Esophagus (tissue), 2 donors: ENCODE measurements at regions not wholly inside any gene's neighbourhood (a gene's known extent, or its start where the extent isn't known, plus 50 kb on each side); places are given as distances from the start of the nearest gene placed in this dataset.
"Not testable (repeated sequence)": the region's sequence is repeated elsewhere in the genome, so short reads cannot be mapped to it uniquely, and the experiment has no call there.

Source experiments
- H3K27ac ChIP-seq, 2 donors: one replicate each; pipeline ENCODE4 v1.5.1; 2013; ENCODE audit warnings: low read depth in 2 of 2, mild to moderate bottlenecking in 2 of 2, inconsistent platforms in 1 of 2, low read length in 1 of 2, moderate library complexity in 1 of 2
- H3K27me3 ChIP-seq, 2 donors: one replicate each; pipeline ENCODE4 v1.6.1; 2013; ENCODE audit warnings: low read length in 2 of 2, control low read depth in 1 of 2, mild to moderate bottlenecking in 1 of 2; ENCODE audit not compliant: insufficient read depth in 2 of 2, control insufficient read depth in 1 of 2
- H3K36me3 ChIP-seq, 2 donors: one replicate each; pipeline ENCODE4 v1.6.1; 2013; ENCODE audit warnings: low read length in 1 of 2; ENCODE audit not compliant: control insufficient read depth in 2 of 2, insufficient read depth in 2 of 2
- H3K4me1 ChIP-seq, 2 donors: one replicate each; pipeline ENCODE4 v1.6.1; 2013; ENCODE audit warnings: low read length in 1 of 2; ENCODE audit not compliant: control insufficient read depth in 2 of 2, insufficient read depth in 2 of 2
- H3K4me3 ChIP-seq, 2 donors: one replicate each; pipeline ENCODE4 v1.5.1; 2013; ENCODE audit warnings: low read length in 2 of 2, mild to moderate bottlenecking in 2 of 2, low read depth in 1 of 2, moderate library complexity in 1 of 2
- H3K9me3 ChIP-seq, 2 donors: one replicate each; pipeline ENCODE4 v1.6.1; 2013; ENCODE audit warnings: mild to moderate bottlenecking in 2 of 2, low read depth in 1 of 2, low read length in 1 of 2, moderate library complexity in 1 of 2; ENCODE audit not compliant: control insufficient read depth in 2 of 2, insufficient read depth in 1 of 2
- whole genome bisulfite sequencing, 2 donors: extraction: QIAGEN DNeasy Blood & Tissue Kit; methylation state at CpG; one replicate each; pipeline ENCODE4 v1.1.7; 2013; 5-methylcytosine and 5-hydroxymethylcytosine counted together
- donor health status: healthy with polysubstance abuse.
- donor health status: Bipolar disorder and iron deficiency.

DNA sequence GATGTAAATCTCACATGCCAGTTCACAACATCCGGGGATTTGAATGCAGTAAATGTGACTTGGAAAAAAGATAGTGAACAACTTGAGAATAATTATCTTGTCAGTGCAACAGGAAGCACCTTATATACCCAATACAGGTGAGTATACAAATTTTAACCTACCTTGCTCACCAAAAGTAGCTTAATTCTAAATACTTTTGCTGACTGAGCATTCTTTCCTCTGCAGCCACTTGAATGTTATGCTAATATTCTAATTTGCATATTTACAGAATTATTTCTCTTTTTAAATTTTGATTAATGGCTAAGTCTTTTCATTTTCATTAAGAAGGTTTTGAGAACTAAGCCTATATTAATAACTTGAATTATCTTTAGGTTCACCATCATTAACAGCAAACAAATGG is 371.8 kb downstream of the SRGAP2C start:
- H3K4me1 ChIP-seq, H3K36me3 ChIP-seq, H3K4me3 ChIP-seq, H3K27ac ChIP-seq, H3K9me3 ChIP-seq, H3K27me3 ChIP-seq: not testable (repeated sequence)
- 81 to 91% methylated on average over 1 of the region's 1 CpG for WGBS, 2 donors

DNA sequence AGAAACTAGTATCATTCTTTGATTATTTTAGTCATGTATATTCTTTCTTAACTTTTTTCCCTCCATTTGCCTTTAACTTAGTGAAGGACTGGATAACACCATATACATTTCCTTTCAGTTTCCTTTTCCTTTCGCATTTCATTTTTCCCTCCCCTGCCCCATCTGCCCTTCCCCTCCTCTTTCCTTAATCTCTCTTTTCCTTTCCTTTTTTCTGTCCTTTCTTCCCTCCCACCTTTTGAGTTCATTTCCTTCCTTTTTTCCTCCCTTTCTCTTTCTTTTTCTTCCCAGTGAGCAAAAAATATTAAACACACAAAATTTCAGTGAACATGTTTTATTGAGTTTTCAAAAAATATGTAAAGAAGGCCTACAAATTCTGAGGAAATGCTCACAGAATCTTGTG is 373.3 kb downstream of the SRGAP2C start:
- not testable (repeated sequence) for H3K27ac ChIP-seq, H3K4me3 ChIP-seq, H3K9me3 ChIP-seq, H3K4me1 ChIP-seq, H3K36me3 ChIP-seq, H3K27me3 ChIP-seq
- WGBS, 2 donors: 80 to 93% methylated on average over 1 of the region's 1 CpG

GRCh38 chr1:121558514-121558913 is 373.7 kb downstream of the SRGAP2C start:
- WGBS, 2 donors: 48 to 58% methylated on average over 2 of the region's 2 CpGs
- Histone ChIP-seq H3K9me3 (no peaks in the 10 kb centered on the region), H3K4me1 (no peaks in the 10 kb centered on the region), H3K27ac (no peak overlapping the region), H3K4me3 (no peak overlapping the region), H3K36me3 (no peaks in the 10 kb centered on the region), H3K27me3 (no peaks in the 10 kb centered on the region)

DNA sequence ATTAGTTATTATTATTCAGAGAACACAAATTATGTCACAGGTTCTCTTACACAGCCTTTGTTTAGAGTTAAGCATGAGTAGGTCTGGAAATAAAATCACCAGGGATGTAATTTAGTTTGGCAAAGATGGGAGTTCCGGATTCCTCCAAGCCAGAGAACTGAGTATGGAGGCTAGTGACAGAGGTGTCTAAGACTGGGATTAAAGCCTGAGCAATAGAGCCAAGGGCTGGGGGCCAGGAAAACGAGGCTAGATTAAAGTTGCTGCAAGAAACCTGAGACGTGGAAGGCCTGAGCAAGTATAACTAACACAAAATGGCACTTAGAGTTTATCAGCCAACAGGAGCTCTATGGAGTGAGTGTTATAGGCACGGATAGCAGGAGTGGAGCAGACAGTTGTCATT is 381.6 kb downstream of the SRGAP2C start:
- Histone ChIP-seq H3K27me3 (no peaks in the 10 kb centered on the region), H3K4me3 (no peak overlapping the region), H3K4me1 (no peaks in the 10 kb centered on the region), H3K27ac (no peak overlapping the region), H3K36me3 (no peaks in the 10 kb centered on the region), H3K9me3 (no peaks in the 10 kb centered on the region)
- WGBS, 2 donors: 62 to 71% methylated on average over 4 of the region's 4 CpGs

DNA sequence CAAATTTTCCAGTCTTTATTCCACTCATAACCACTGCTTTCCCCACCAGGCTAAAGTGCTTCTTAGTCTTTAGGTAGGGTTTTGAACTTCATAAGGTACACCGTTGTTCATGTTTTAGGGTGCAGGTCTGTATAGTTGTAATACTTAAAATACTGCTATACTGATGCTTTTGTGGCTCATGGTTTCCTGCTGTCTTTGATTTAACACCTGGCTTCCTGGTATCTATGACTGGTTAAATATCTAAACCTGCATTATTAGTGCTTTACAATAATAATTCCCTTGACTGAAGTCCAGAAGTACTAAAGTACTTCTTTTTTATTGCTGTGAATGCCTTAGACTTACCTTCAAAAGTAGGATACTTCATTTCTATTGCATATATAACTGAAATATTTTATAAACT is 384.7 kb downstream of the SRGAP2C start:
- Histone ChIP-seq H3K9me3 (no peaks in the 10 kb centered on the region), H3K4me3 (no peak overlapping the region), H3K36me3 (no peaks in the 10 kb centered on the region), H3K27me3 (no peaks in the 10 kb centered on the region), H3K27ac (no peak overlapping the region), H3K4me1 (no peaks in the 10 kb centered on the region)
- 68 to 76% methylated on average over 1 of the region's 1 CpG for WGBS, 2 donors

DNA sequence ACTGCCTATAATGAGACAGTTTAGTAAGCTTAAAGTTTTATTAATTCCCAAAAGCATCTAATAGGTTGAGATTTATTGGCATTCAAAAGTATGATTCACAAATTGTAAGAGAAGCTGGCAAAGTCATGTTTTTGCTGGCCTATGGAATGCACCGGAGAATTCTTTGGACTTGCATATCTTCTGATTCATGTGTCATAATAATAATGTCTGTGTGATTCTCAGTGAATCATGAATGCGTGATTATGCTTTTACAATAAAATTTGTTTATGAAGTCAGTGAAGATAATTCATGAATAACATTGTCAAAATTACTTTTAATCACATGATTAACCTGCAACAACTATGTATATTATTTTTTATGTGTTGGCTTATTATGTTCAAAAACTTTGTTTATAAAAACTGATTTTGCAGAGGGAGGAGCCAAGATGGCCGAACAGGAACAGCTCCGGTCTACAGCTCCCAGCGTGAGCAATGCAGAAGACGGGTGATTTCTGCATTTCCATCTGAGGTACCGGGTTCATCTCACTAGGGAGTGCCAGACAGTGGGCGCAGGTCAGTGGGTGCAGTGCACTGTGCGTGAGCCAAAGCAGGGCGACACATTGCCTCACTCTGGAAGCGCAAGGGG is 389.2 kb downstream of the SRGAP2C start:
- H3K9me3 ChIP-seq, H3K27me3 ChIP-seq, H3K4me3 ChIP-seq, H3K36me3 ChIP-seq, H3K4me1 ChIP-seq, H3K27ac ChIP-seq: not testable (repeated sequence)
- 89 to 92% methylated on average over 11 of the region's 11 CpGs for WGBS, 2 donors

- 91 to 93% methylated on average over 12 of the region's 12 CpGs for WGBS, 2 donors
- not testable (repeated sequence) for H3K4me3 ChIP-seq, H3K4me1 ChIP-seq, H3K27ac ChIP-seq, H3K9me3 ChIP-seq, H3K36me3 ChIP-seq, H3K27me3 ChIP-seq
Observed at GRCh38 chr1:121574505-121574899, 389.7 kb downstream of the SRGAP2C start.

- not testable (repeated sequence) for H3K9me3 ChIP-seq, H3K36me3 ChIP-seq, H3K4me3 ChIP-seq, H3K27ac ChIP-seq, H3K4me1 ChIP-seq, H3K27me3 ChIP-seq
Observed at GRCh38 chr1:121582898-121583297, 398.1 kb downstream of the SRGAP2C start.

- Histone ChIP-seq H3K27ac (no peak overlapping the region), H3K27me3 (no peaks in the 10 kb centered on the region), H3K4me3 (no peak overlapping the region), H3K4me1 (no peaks in the 10 kb centered on the region), H3K36me3 (no peaks in the 10 kb centered on the region), H3K9me3 (no peaks in the 10 kb centered on the region)
- WGBS, 2 donors: 51% methylated on average over 15 of the region's 15 CpGs
Observed at GRCh38 chr1:121586369-121587229, 401.8 kb downstream of the SRGAP2C start.

- H3K4me1 ChIP-seq: no peaks in the 10 kb centered on the region
- H3K9me3 ChIP-seq: no peaks in the 10 kb centered on the region
- 88 to 96% methylated on average over 5 of the region's 5 CpGs for WGBS, 2 donors
- no peaks in the 10 kb centered on the region for H3K36me3 ChIP-seq
- H3K27ac ChIP-seq: no peak overlapping the region
- H3K4me3 ChIP-seq: no peak overlapping the region
- no peaks in the 10 kb centered on the region for H3K27me3 ChIP-seq
Observed at GRCh38 chr1:121587230-121587569, 402.4 kb downstream of the SRGAP2C start.
